ENCODE measurements at regions not wholly inside any gene's neighbourhood (a gene's known extent, or its start where the extent isn't known, plus 50 kb on each side); places are given as distances from the start of the nearest gene placed in this dataset.

DNA sequence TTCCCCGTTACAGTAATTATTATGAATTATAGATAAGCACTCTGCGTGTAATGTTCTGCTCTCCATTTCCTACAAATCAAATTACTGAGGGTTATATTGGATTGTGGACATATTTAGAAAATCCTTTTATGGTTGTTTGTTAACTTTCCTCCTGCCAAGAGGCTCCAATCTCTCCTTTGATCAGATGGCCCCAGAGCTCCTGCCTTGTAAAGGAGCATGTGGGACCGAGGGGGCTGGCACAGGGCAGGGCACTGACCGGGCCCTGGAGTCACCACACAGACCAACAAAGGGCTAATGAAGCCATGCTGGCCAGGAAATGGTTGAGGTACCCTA is 415.9 kb downstream of the EFNA5 start:
- no peak for DNase-seq

- no peak for DNase-seq
Measured at GRCh38 chr5:107254214-107254901, 416.4 kb downstream of the EFNA5 start.

GRCh38 chr5:107253246-107253645 is 417.5 kb downstream of the EFNA5 start:
- no peak for DNase-seq

GRCh38 chr5:107251151-107251550 is 419.6 kb downstream of the EFNA5 start:
- no peak for DNase-seq

DNA sequence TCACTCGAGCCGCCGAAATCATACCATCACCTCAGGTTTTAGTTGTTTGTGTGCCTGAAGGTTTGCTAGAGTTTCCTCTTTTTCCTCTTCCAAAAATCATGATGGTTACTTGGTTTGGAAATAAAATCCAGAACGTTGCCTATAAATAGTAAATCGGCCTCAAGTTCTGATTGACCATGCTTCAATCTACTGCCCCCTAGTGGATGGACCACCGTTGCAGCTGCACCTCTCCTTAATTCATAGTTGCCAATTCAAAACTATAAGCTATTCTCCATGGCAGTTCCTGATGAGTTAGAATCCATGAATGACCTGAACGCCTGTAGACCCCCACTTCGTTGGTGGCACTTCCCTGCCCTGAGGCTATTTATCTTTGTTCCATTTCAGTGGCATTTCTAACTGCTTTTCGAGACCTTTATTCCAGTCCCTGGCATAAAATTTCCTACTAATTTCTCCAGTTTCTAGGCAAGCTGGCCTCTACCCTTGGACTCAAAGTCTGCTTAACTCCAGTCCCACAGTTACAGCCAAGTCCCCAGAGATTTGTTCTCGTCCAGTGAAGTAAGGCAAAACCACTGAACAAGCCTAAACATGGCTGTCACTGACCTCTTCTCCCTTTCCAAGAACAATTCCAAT is 422.6 kb downstream of the EFNA5 start:
- no peak for DNase-seq

- DNase-seq, result no peak
Measured at GRCh38 chr5:107247427-107247826, 423.3 kb downstream of the EFNA5 start.

- DNase-seq, result no peak
Measured at GRCh38 chr5:107243220-107243579, 427.5 kb downstream of the EFNA5 start.

DNA sequence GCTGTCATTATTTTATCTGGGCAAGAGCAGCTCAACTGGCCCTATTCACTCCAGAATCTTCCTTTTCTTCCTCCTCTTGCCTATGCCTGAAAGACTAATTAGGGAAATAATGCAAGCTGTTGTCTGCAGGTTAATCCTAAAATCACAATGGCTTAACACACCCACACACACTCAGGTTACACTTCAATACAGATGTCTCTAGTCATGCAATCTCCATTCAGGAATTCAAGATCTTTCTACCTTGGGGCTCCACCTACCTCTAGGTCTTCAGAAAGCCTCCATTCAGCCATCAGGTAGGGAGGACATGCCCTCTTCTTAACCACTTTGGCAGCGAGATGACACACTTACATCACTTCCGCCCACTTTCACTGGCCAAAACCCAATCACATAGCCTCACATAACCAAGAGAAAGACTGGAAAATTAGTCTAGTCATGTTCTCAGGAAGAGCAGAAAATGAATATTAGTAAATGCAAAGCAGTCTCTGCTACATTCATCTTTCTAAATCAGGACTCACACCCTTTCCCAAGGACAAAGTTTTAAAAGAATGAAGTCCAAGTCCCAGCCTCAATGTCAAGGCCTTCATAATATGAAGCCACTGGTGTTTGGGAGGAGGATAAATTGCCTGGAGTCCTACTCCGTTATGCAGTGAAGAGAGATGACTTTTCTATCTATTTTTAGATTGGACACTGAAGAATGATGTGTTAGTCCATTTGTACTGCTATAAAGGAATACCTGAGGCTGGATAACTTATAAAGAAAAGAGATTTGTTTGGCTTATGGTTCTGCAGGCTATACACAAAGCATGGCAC is 428.1 kb downstream of the EFNA5 start:
- DNase-seq, result no peak

GRCh38 chr5:107241841-107242240 is 428.9 kb downstream of the EFNA5 start:
- DNase-seq, result no peak

- DNase-seq, result no peak
Measured at GRCh38 chr5:107235167-107235566, 435.6 kb downstream of the EFNA5 start.

DNA sequence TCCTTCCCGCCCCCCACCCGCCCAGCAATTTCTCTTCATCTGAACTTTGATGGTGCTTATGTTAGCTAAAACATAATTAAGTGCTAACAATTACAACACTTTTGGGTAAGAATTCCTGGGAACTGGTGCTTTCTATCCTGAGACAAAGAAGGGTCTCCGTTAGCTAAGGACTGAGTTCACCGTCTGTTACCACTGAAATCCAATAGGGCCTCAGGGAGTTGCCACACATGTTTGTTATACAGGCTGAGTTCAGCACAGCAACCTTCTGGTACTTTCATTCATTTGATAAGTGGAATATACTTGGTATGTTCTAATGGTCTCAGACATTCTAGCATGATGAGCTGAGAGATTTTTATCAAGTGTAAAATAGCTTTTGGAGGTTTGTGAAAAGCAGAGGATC is 437.9 kb downstream of the EFNA5 start:
- no peak for DNase-seq

DNA sequence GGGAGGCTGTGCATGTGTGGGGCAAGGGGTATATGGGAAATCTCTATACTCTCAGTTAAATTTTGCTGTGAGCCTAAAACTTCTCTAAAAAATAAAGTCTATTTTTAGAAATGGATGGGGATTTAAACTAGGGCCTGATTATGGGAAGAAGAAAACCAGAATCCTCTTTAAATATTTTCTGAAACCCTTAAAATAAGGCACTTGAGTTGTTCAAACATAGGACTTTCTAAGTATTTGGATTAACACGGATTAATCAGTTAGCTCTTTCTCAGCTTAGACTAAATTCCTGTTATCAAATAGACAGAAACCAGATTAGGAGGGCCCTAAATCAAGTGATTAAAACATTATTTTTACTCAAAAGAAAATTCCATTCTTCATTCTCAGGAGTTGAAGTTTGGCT is 438.4 kb downstream of the EFNA5 start:
- DNase-seq, result no peak

DNA sequence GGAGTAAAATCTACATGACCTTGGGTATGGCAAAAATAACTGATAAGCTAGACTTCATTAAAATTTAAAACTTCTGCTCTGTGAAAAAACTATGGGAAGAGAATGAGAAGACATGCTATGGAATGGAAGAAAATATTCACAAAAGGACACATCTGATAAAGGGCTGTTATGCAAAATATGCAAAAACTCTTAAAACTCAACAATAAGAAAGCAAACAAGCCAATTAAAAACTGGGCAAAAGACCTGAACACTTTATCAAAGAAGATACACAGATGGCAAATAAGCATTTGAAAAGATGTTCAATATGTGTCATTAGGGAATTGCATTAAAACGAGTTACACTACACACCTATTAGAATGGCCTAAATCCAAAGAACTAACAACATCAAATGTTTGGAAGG is 439.5 kb downstream of the EFNA5 start:
- DNase-seq, result no peak

- no peak for DNase-seq
Measured at GRCh38 chr5:107230367-107230766, 440.4 kb downstream of the EFNA5 start.

- DNase-seq, result no peak
Measured at GRCh38 chr5:107228226-107228625, 442.5 kb downstream of the EFNA5 start.

GRCh38 chr5:107224272-107224671 is 446.5 kb downstream of the EFNA5 start:
- no peak for DNase-seq

DNA sequence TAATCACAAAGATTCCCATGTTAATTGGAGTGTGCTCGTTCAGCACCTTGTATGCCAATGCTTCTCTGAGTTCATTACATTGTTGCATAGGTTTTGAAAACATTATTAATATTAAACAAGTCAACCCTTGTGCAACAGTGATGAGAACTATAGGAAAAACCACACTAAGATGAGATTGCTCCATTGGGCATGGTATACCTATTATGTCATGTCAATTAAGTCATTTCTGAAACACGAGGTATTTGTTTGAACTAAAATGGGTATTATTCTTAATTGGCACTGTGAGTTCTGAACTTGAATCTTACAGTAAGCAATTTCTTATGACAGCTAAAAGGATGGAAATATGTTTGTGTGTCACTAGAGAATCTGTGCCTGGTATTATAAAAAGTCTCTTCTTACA is 447.7 kb downstream of the EFNA5 start:
- DNase-seq, result no peak

DNA sequence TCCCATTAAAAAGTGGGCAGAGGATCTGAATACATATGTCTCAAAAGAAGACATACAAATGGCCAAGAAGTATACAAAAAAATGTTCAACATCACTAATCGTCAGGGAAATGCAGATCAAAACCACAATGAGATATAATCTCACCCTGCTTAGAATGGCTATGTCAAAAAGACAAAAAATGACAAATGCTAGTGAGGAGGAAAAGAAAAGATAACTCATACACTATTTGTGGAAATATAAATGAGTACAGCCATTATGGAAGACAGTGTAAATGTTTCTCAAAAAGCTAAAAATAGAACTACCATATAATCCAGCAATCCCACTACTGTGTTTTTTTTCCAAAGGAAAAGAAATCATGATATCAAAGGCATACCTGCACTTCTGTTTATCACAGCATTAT is 450.7 kb downstream of the EFNA5 start:
- no peak for DNase-seq

DNA sequence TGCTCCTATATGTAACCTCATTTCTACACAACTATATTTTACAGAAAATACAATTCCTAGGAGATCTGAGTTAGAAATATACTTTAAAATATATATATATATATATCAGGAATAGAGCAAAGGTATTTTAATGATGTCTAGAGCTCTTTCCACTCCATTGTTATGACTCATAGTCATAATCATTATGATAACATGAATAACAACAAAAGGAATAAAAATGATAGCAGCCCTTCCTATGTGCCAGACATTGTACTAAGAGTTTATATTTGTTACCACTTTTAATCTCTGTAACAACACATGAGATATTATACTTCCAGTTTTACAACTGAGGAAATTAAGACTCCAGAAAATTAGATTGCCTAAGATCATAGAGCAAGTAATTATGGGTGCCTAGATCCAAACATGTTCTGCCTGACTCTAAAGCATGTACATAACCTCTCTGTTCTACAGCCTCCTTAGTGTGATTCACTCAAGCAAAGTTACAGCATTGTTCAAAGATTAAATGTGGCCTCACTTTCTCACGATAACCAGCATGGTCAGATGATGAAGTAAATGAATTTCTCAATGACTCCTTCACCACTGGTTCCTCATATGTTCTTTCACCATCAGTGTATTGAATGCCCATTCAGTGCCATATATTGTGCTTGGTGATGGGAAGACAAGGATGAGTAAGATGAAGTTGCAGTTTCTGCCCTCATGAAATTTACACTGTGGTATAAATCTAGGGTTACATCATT is 452.1 kb downstream of the EFNA5 start:
- no peak for DNase-seq

DNA sequence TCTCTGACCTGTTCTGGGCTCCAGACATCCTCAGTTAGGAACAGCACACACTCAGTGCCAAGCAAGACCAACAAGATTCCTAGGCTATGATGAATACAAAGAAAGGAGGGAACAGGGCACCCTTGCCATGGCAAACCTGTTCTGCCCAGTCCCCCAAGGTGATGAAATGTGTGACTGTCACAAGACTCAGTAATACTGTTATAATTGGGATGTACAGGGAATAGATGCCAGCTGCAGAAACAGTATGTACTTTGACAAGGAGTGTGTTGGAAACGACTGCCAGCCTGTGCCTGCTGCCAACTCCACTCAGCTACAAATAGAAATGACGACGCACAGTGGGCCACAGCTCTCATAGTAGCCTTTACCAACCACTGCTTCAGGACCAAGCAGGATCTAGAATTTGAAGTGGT is 453.0 kb downstream of the EFNA5 start:
- DNase-seq, result no peak

DNA sequence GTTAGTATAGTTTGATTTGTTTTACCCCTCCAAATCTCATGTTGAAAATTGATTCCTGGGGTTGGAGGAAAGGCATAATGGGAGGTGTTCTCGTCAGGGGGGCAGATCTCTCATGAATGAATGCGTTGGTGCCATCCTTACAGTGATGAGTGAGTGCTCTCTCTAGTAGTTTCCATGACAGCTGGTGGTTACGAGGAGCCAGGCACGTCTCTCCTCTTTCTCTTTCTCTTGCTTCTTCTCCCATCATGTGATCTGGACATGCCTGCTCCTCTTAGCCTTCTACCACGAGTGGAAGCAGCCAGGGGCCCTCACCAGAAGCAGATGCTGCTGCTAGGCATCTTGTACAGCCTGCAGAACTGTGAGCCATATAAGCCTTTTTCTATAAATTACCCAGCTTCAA is 454.1 kb downstream of the EFNA5 start:
- DNase-seq, result no peak

- DNase-seq, result no peak
Measured at GRCh38 chr5:107215611-107216010, 455.1 kb downstream of the EFNA5 start.

GRCh38 chr5:107213025-107213424 is 457.7 kb downstream of the EFNA5 start:
- no peak for DNase-seq

DNA sequence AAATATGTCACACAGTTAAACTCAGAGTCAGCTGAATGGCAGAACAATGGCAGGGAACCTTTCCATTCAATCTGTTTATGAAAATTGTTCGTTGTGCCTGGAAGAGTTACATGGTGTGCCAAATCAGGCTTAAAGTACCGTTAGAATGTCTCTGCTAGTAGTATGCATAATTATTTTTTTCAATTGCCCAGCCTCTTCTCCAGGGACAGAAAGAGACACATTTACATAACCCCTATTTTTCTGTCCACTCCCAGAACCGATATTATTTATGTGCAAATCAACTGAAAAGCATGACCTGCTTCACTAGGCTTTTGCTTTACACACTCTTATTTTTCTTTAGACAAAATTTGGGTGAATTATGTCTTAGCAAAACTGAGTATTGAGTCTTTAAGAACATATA is 459.1 kb downstream of the EFNA5 start:
- no peak for DNase-seq

All from DMS79 treated with DMSO at 0.1 percent for 48 hours (cell line).